ENCODE measurements at regions not wholly inside any gene's neighbourhood (a gene's known extent, or its start where the extent isn't known, plus 50 kb on each side); places are given as distances from the start of the nearest gene placed in this dataset.

DNA sequence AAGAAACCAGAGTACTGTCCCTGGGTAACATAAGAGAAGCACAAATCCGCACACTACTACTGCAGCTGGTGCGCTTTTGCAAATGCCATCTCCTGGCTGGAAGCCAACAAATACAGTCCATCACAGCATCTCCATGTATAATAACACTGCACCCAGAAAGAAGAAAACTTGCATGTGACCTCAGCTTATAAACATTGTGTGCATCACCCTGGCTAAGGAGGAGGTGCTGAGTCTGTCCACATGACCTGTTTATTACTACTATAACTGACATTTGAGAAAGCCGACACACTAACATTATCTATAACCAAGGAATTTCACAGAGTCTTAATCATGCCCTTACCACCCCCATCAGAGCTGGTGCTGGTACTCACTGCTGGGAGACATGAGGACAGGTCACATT, 516.8 kb downstream of the CFAP47 start:
- no peak for DNase-seq

DNA sequence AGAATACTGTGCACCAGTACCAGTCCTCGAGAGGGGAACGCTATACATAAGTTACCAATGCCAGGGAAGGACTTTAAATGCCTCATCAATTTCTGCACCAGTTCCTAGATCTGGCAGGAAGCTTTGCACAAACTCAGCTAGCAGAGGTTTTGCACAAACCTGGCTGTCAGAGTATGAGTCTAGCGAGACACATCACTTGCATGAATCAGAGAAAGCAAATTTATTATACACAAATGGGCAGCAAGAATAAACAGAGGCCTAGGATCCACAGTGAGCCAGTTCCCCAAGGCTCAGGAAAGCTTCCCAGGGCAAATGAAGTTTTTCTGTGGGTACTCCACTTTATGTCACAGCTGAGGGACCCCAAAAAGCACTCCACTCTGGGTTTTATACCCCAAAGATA, 523.5 kb downstream of the CFAP47 start:
- DNase-seq = no peak

GRCh38 chrX:36445566-36445965, 526.0 kb downstream of the CFAP47 start:
- no peak for DNase-seq

DNA sequence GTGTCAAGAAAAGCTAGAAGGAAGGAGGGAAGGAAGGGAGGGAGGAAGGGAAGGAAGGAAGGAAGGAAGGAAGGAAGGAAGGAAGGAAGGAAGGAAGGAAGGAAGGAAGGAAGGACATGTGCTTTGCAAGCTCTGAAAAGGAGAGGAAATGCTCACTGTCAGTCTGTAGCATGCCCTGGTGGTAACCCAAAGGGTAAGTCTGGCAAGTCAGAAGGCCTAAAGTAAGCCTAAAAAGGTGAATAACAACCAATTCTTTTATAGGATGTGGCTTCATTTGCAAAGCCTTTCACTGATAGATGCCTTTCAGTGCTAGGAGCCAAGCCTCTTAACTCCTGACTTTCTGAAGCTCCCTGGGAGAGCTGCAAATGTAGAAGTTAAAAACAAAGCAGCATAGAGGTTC, 542.6 kb downstream of the CFAP47 start:
- DNase-seq = no peak

DNA sequence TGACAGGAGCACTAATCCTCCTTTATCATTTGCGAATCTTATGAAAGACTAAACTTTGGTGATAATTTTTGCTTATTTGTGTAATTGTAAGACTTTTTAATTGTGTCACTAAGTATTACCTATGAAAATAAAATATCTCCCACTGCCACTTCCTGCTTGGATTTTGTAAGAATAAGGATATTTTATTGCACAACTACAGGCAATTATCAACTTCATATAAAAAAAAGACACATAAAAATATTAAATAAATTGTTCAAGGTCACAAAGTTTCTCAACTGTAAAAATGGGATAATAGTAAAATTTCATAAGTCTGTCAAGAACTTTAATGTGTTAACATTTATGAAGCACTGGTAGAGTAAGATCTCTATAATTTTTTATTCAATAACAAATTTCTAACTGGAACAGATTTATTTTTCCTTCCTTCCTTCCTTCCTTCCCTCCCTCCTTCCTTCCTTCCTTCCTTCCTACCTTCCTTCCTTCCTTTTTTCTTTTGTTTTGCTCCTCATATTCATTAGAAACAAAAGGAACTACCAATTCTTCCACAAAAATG, 527.6 kb upstream of the FAM47C start:
- DNase-seq = no peak

- DNase-seq = no peak
Observed at GRCh38 chrX:36501169-36501702, 506.9 kb upstream of the FAM47C start.

GRCh38 chrX:36504625-36505024, 503.5 kb upstream of the FAM47C start:
- no peak for DNase-seq

GRCh38 chrX:36508042-36508441, 500.1 kb upstream of the FAM47C start:
- no peak for DNase-seq

DNA sequence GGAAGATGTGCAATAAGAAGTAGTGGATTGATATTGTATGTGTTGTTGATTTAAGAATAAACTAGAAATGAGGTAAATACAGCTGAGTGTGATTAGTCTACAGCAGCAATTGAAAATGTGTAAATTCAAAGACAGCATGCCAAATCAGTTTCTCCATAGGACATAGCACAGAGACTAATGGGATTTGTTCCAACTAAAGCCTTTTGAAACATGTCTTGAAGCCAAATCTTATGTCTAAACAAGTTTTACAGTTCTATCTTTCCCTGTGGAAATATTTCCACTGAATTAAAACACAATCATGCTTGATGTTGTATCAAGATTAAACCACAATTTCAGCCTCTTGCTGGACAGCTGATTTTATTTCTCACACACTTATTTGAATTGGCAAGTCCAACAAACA, 497.4 kb upstream of the FAM47C start:
- DNase-seq = no peak

- DNase-seq = no peak
Observed at GRCh38 chrX:36528661-36529060, 479.5 kb upstream of the FAM47C start.

- DNase-seq = no peak
Observed at GRCh38 chrX:36534900-36535299, 473.3 kb upstream of the FAM47C start.

GRCh38 chrX:36543499-36543898, 464.7 kb upstream of the FAM47C start:
- no peak for DNase-seq

DNA sequence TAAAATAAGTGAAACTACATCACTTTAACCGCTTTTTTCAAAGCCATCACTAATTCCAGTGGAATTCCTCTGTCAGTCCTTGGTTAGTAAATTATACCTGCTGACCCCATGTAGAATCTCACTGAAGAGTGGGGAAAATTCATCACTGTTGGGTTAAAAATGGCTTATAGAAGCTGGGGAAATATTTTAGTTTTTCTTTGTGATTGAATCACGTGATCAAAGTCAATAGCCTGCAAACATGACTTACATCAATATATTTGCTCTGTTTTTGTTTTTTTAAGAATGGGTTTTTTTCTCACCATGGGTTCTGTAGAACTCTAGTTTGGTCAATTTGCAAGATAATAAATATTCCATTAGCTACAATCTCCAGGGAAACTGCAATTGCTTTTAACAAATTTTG, 445.2 kb upstream of the FAM47C start:
- no peak for DNase-seq

- no peak for DNase-seq
Observed at GRCh38 chrX:36568946-36569345, 439.2 kb upstream of the FAM47C start.

DNA sequence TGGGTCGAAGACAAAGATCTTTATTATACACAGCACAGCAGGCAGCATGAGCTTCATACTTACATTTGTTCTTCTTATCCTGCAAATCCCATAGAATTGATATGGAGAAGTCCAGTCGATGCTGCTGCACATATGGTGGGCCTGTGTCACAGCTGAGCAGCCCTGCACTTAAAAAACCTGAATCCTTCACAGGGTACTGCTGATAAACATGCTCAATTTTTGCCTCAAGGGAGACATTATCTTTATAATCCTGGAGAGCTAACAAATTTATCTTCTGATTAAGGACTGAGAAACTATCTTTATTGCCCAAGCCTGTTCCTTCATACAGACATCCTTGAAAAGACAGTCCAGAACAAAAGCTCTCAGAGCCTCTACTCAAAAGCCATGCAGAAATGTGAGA, 434.4 kb upstream of the FAM47C start:
- DNase-seq = no peak

DNA sequence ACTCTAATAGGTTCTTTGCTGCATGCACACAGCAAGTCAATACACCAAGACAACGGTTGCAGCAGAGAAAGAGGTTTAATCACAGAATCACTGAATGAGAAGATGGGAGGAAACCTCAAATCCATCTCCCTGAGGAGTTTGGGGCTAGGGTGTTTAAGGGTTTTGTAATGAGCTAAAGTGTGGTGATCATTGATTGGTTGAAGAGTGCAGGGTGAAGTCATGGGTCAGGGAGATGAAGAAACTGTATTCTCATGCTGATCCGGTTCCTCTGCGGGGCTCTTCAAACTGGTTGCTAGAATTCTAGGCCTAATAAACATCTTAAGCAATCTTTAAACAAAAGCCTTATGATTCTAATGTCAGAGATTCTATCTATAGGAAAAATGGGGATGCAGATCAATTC, 432.5 kb upstream of the FAM47C start:
- no peak for DNase-seq

GRCh38 chrX:36577006-36577405, 431.2 kb upstream of the FAM47C start:
- no peak for DNase-seq

DNA sequence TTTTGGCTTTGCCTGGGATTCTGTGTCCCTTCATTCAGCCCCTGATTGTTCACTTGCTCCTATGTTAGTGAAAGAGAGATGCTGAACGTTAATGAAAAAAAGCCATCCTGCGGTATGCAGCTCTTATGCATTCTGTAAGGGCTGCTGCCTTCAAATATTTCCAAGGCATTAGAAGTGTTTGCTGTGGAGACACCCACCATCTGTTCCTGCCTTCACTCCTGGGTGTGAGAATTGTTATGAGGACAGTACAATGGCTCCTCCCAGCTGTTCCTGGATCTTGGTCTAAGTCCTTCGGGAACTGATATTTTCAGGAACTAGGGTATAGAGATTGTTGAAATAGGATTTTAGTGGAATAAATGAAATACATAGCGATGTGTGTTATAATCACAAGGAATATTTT, 427.1 kb upstream of the FAM47C start:
- no peak for DNase-seq

GRCh38 chrX:36583674-36584073, 424.5 kb upstream of the FAM47C start:
- DNase-seq = no peak

DNA sequence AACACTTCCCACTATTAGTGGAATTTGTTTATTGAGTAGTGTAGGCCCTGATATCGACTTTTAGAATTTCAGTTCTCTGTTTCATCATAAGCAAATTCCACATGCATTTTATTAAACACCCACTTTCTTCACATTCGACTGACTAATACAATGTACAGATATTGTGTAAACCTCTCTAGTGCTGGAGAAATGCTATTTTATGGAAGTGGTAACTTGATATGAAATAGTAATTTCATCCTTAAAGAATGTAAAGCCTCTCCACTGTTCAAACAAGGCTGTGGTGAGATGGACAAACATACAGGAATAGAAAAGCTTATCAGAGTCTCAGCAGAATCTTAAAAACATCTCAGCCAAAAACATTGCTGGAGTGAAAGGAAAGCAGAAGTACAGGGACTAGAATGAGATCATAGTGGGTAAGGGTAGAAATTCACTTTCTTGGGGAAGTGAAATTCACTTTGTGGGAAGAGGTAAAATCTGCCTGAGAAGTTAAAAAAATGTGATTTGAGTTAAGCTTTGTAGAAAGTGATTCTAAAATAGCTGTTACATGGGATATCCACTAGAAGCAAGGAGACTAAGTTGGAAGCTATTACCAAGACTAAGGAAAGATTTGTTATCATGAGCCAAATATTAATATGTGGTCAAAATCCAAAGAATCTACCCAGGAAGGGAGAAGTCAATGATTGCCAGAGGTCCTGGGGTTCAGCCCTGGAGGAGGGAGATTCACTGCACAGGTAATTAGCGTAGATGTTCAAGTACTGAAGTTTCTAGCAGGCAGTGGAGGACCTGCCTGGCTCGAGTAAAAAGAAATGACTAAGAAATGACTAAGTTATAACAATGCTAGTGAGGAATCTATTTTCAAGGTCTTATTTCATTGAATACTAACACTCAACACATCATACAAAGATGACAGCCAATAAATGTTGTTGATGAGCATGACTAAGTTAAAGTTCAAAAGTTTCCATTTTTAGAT, 398.3 kb upstream of the FAM47C start:
- DNase-seq = no peak

GRCh38 chrX:36626898-36627297, 381.3 kb upstream of the FAM47C start:
- no peak for DNase-seq

- DNase-seq = no peak
Observed at GRCh38 chrX:36640232-36640631, 367.9 kb upstream of the FAM47C start.

- no peak for DNase-seq
Observed at GRCh38 chrX:36642052-36642451, 366.1 kb upstream of the FAM47C start.

- no peak for DNase-seq
Observed at GRCh38 chrX:36650622-36651021, 357.5 kb upstream of the FAM47C start.
